ENCODE measurements at regions not wholly inside any gene's neighbourhood (a gene's known extent, or its start where the extent isn't known, plus 50 kb on each side); places are given as distances from the start of the nearest gene placed in this dataset.

DNA sequence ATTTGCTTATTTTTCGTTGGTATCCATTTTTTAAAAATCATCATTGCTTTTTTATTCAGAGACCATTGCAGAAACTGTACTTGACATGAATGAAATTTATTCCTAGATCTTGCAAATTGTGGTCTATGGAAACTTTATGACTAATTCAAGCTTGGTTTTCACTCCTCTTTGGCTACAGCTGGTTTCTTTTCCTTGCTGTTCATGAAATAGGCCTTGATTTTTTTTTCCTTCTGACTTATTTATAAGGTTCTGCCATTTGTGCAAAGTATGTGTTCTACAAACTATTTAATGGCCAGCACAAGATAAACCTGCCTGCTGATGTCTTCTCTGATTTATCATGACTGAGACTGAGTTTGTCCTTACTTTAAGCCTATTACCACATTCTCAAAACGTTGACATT is 764.0 kb upstream of the SLITRK5 start:
- TF ChIP-seq, protein P1, sequence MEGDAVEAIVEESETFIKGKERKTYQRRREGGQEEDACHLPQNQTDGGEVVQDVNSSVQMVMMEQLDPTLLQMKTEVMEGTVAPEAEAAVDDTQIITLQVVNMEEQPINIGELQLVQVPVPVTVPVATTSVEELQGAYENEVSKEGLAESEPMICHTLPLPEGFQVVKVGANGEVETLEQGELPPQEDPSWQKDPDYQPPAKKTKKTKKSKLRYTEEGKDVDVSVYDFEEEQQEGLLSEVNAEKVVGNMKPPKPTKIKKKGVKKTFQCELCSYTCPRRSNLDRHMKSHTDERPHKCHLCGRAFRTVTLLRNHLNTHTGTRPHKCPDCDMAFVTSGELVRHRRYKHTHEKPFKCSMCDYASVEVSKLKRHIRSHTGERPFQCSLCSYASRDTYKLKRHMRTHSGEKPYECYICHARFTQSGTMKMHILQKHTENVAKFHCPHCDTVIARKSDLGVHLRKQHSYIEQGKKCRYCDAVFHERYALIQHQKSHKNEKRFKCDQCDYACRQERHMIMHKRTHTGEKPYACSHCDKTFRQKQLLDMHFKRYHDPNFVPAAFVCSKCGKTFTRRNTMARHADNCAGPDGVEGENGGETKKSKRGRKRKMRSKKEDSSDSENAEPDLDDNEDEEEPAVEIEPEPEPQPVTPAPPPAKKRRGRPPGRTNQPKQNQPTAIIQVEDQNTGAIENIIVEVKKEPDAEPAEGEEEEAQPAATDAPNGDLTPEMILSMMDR (IDR thresholded peaks at IDR 0.05; ENCODE audit: low read length): no peak
- TF ChIP-seq EZH2 (optimal IDR thresholded peaks at IDR 0.05; ENCODE audit: low read depth, low read length): no peak
- no peak for TF ChIP-seq EZH2phosphoT487 (IDR thresholded peaks at IDR 0.05; ENCODE audit: low read length)

All from MM.1S (cell line).